ENCODE measurements at regions not wholly inside any gene's neighbourhood (a gene's known extent, or its start where the extent isn't known, plus 50 kb on each side); places are given as distances from the start of the nearest gene placed in this dataset.

GRCh38 chr7:25850735-25851134, 301.3 kb upstream of the NFE2L3 start:
- no peaks in the 10 kb centered on the region for H3K9me1 ChIP-seq (replicated peaks; ENCODE audit: control insufficient read depth, extremely low read depth, insufficient read depth, low read length)
- BruUV-seq (replicated peaks): no TSS peak
- intact Hi-C loops (cut with micrococcal nuclease) (loop anchor here (1.0 to 5.0 kb wide), 4 partner anchors 128 to 591 kb away; no protein-coding TSS in a partner anchor), dilution Hi-C loops (cut with MboI; ENCODE audit: extremely low pct_ligation_motif_present, low sequenced_read_pairs) (no loop called here)
- no peak overlapping the region for H3K9ac ChIP-seq (replicated peaks; ENCODE audit: extremely low read depth, insufficient read depth, low read length)
- no peaks in the 10 kb centered on the region for H3K36me3 ChIP-seq (ENCODE audit: control insufficient read depth in 2 of 2, extremely low read depth in 1 of 2, insufficient read depth in 2 of 2, low read length in 2 of 2)
- no peak overlapping the region for H2AFZ ChIP-seq (ENCODE audit: low read depth, low read length)
- H3K27ac ChIP-seq (ENCODE audit: insufficient read depth, low read depth, low read length): no peak overlapping the region
- H3K4me2 ChIP-seq (ENCODE audit: insufficient read depth, low read length): no peak overlapping the region
- no peak overlapping the region for H3K4me3 ChIP-seq (replicated peaks in 1 of 3; ENCODE audit: insufficient read depth in 1 of 3, low read depth in 1 of 3, low read length in 3 of 3)
- H3K27me3 ChIP-seq (ENCODE audit: control insufficient read depth in 2 of 2, insufficient read depth in 2 of 2, low read length in 2 of 2): peaks cover 9 to 11% of the 10 kb centered on the region in 2 experiments
- H3K79me2 ChIP-seq (ENCODE audit: control insufficient read depth, insufficient read depth, low read length): no peaks in the 10 kb centered on the region
- no peaks in the 10 kb centered on the region for H4K20me1 ChIP-seq (replicated peaks; ENCODE audit: control insufficient read depth, extremely low read depth, insufficient read depth, low read length)
- ChIA-PET POLR2A (no interaction called here), CTCF (interaction anchor here (0.9 to 2.5 kb wide), 9 partner anchors 11 to 1310 kb away, joined by 3 to 27 read pairs (median 9); no protein-coding TSS in a partner anchor)
- peaks cover 29% of the 10 kb centered on the region for H3K4me1 ChIP-seq (ENCODE audit: control insufficient read depth, extremely low read depth, insufficient read depth, low read length)
- no peaks in the 10 kb centered on the region for H3K9me3 ChIP-seq (replicated peaks; ENCODE audit: control insufficient read depth, insufficient read depth, low read length)
- TF ChIP-seq CTCF (IDR thresholded peaks at IDR 0.05; ENCODE audit: extremely low read depth in 1 of 2, insufficient read depth in 1 of 2, low read depth in 1 of 2, low read length in 2 of 2): no peak
- TF ChIP-seq POLR2A (IDR thresholded peaks at IDR 0.05; ENCODE audit: low read depth, low read length): no peak
- TF ChIP-seq JUN (IDR thresholded peaks at IDR 0.05; ENCODE audit: borderline replicate concordance, insufficient read depth, insufficient read length, low read depth): no peak
- TF ChIP-seq POLR2AphosphoS5 (IDR thresholded peaks at IDR 0.05; ENCODE audit: insufficient read depth, low read depth, low read length): no peak
- FAIRE-seq (no peak), DNase-seq (ENCODE audit: low read depth, low spot score) (no peak)
